ENCODE measurements at regions not wholly inside any gene's neighbourhood (a gene's known extent, or its start where the extent isn't known, plus 50 kb on each side); places are given as distances from the start of the nearest gene placed in this dataset.

DNA sequence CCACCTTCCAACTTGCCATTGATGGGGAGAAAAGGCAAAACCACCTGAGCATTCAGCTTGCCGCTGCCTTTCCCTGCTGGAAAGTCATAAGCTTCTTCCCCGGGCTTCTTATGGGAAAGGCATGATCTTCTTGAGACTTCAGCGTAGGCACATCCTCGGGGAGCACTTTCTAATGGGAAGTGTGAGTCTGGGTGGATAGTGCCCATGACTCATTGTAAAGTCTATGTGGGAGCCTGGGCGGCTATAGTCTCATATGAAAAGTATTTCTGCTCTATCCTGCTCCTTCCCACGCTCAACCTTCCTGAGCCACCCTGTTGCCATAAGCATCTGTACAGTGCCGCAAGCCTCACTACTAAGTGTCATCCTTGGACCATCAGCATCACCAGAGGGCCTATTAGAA, 309.9 kb upstream of the THBS1 start:
- no peak for DNase-seq
- no peaks in the 10 kb centered on the region for H3K9me3 ChIP-seq (ENCODE audit: control insufficient read depth, low read length)
- no peaks in the 10 kb centered on the region for H3K36me3 ChIP-seq (ENCODE audit: control insufficient read depth, insufficient read depth, low read length)
- H3K4me3 ChIP-seq (ENCODE audit: insufficient read depth, low read depth, low read length, poor library complexity, severe bottlenecking): no peak overlapping the region
- no peaks in the 10 kb centered on the region for H3K27me3 ChIP-seq (replicated peaks; ENCODE audit: control insufficient read depth, insufficient read depth, low read length, poor library complexity, severe bottlenecking)
- no peaks in the 10 kb centered on the region for H3K4me1 ChIP-seq (ENCODE audit: control insufficient read depth, insufficient read depth, low read length, poor library complexity, severe bottlenecking)
- H3K27ac ChIP-seq (ENCODE audit: insufficient read depth, low read length, poor library complexity, severe bottlenecking): no peak overlapping the region

DNA sequence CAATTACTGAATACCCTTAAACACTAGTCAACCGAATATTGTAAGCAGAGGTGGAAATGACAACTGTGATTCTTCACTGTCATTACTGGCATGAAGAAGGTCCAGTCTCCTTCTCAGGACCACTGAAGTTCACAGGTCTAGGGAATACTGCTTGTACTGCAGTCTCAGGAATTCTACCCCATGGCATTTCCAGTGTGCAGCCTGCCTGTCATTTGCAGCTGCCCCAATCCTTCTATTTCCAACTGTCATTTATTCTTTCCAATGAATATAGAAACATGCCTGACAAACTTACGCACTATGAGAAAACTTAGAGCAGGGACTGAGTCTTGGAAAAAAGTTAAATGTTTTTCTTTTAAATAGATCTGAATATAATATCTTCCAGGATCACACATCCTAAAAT, 308.0 kb upstream of the THBS1 start:
- Histone ChIP-seq H3K27me3 (replicated peaks; ENCODE audit: control insufficient read depth, insufficient read depth, low read length, poor library complexity, severe bottlenecking) (no peaks in the 10 kb centered on the region), H3K27ac (ENCODE audit: insufficient read depth, low read length, poor library complexity, severe bottlenecking) (no peak overlapping the region), H3K36me3 (ENCODE audit: control insufficient read depth, insufficient read depth, low read length) (no peaks in the 10 kb centered on the region), H3K9me3 (ENCODE audit: control insufficient read depth, low read length) (no peaks in the 10 kb centered on the region), H3K4me1 (ENCODE audit: control insufficient read depth, insufficient read depth, low read length, poor library complexity, severe bottlenecking) (no peaks in the 10 kb centered on the region), H3K4me3 (ENCODE audit: insufficient read depth, low read depth, low read length, poor library complexity, severe bottlenecking) (no peak overlapping the region)
- DNase-seq: no peak

DNA sequence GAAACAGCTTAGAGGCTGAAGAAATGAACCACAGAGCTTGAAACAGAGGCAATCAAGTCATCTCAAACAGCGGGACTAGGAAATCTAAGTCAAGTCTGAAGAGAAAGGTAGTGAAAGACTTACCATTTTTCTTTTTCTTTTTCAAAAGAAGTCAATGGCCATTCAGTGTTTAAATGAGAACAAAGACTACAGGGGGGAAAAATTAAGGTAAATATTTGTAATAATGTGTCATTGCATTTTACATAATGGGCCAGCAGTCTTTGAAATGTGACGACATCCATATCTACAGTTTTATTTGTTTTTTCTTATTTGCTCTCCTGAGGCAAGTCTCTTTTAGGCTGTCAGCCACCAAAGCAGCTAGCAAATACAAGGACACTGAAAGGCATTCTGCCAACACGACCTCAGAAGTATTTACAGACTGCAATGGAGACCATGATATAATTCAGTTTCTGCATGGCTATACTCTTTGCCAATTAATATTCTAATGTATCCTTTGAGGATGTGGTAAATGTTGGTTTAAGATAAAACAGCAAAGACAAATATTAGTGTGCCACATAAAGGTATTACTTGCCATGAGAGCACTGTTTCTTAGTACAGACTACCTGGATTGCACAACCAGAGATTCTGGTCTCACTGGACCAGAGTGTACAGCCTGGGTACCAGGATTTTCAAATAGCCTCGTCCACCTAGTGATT, 307.0 kb upstream of the THBS1 start:
- H3K4me3 ChIP-seq (ENCODE audit: insufficient read depth, low read depth, low read length, poor library complexity, severe bottlenecking): no peak overlapping the region
- H3K27ac ChIP-seq (ENCODE audit: insufficient read depth, low read length, poor library complexity, severe bottlenecking): no peak overlapping the region
- no peaks in the 10 kb centered on the region for H3K27me3 ChIP-seq (replicated peaks; ENCODE audit: control insufficient read depth, insufficient read depth, low read length, poor library complexity, severe bottlenecking)
- H3K9me3 ChIP-seq (ENCODE audit: control insufficient read depth, low read length): no peaks in the 10 kb centered on the region
- no peaks in the 10 kb centered on the region for H3K4me1 ChIP-seq (ENCODE audit: control insufficient read depth, insufficient read depth, low read length, poor library complexity, severe bottlenecking)
- no peak for DNase-seq
- H3K36me3 ChIP-seq (ENCODE audit: control insufficient read depth, insufficient read depth, low read length): no peaks in the 10 kb centered on the region

GRCh38 chr15:39275066-39275465, 305.8 kb upstream of the THBS1 start:
- Histone ChIP-seq H3K4me1 (ENCODE audit: control insufficient read depth, insufficient read depth, low read length, poor library complexity, severe bottlenecking) (no peaks in the 10 kb centered on the region), H3K36me3 (ENCODE audit: control insufficient read depth, insufficient read depth, low read length) (no peaks in the 10 kb centered on the region), H3K9me3 (ENCODE audit: control insufficient read depth, low read length) (no peaks in the 10 kb centered on the region), H3K27ac (ENCODE audit: insufficient read depth, low read length, poor library complexity, severe bottlenecking) (no peak overlapping the region), H3K27me3 (replicated peaks; ENCODE audit: control insufficient read depth, insufficient read depth, low read length, poor library complexity, severe bottlenecking) (no peaks in the 10 kb centered on the region), H3K4me3 (ENCODE audit: insufficient read depth, low read depth, low read length, poor library complexity, severe bottlenecking) (no peak overlapping the region)
- no peak for DNase-seq

GRCh38 chr15:39279311-39279710, 301.6 kb upstream of the THBS1 start:
- Histone ChIP-seq H3K4me3 (ENCODE audit: insufficient read depth, low read depth, low read length, poor library complexity, severe bottlenecking) (no peak overlapping the region), H3K36me3 (ENCODE audit: control insufficient read depth, insufficient read depth, low read length) (no peaks in the 10 kb centered on the region), H3K9me3 (ENCODE audit: control insufficient read depth, low read length) (no peaks in the 10 kb centered on the region), H3K27ac (ENCODE audit: insufficient read depth, low read length, poor library complexity, severe bottlenecking) (no peak overlapping the region), H3K4me1 (ENCODE audit: control insufficient read depth, insufficient read depth, low read length, poor library complexity, severe bottlenecking) (no peaks in the 10 kb centered on the region), H3K27me3 (replicated peaks; ENCODE audit: control insufficient read depth, insufficient read depth, low read length, poor library complexity, severe bottlenecking) (no peaks in the 10 kb centered on the region)
- no peak for DNase-seq

DNA sequence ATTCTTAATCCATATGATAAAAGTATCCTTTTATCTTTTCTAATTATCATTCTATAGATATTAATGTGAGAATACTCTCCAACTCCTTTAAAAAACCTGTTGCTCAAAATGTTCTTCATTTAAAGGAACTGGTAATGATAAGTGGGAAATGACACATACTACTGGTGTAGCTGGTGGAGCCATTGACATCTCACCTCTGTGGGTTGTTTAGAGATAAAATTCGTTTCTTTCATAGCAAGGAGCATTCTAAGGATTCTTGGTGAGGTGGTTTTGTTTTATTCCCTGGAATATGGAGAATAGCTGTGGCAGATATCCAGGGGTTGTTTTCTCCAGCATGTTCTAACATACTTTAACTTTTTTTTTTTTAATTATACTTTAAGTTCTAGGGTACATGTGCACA, 299.8 kb upstream of the THBS1 start:
- Histone ChIP-seq H3K27me3 (replicated peaks; ENCODE audit: control insufficient read depth, insufficient read depth, low read length, poor library complexity, severe bottlenecking) (no peaks in the 10 kb centered on the region), H3K27ac (ENCODE audit: insufficient read depth, low read length, poor library complexity, severe bottlenecking) (no peak overlapping the region), H3K36me3 (ENCODE audit: control insufficient read depth, insufficient read depth, low read length) (no peaks in the 10 kb centered on the region), H3K4me3 (ENCODE audit: insufficient read depth, low read depth, low read length, poor library complexity, severe bottlenecking) (no peak overlapping the region), H3K4me1 (ENCODE audit: control insufficient read depth, insufficient read depth, low read length, poor library complexity, severe bottlenecking) (no peaks in the 10 kb centered on the region), H3K9me3 (ENCODE audit: control insufficient read depth, low read length) (no peaks in the 10 kb centered on the region)
- no peak for DNase-seq

- H3K4me1 ChIP-seq (ENCODE audit: control insufficient read depth, insufficient read depth, low read length, poor library complexity, severe bottlenecking): no peaks in the 10 kb centered on the region
- no peak overlapping the region for H3K27ac ChIP-seq (ENCODE audit: insufficient read depth, low read length, poor library complexity, severe bottlenecking)
- H3K4me3 ChIP-seq (ENCODE audit: insufficient read depth, low read depth, low read length, poor library complexity, severe bottlenecking): no peak overlapping the region
- H3K36me3 ChIP-seq (ENCODE audit: control insufficient read depth, insufficient read depth, low read length): no peaks in the 10 kb centered on the region
- no peaks in the 10 kb centered on the region for H3K9me3 ChIP-seq (ENCODE audit: control insufficient read depth, low read length)
- peaks cover 10% of the 10 kb centered on the region for H3K27me3 ChIP-seq (replicated peaks; ENCODE audit: control insufficient read depth, insufficient read depth, low read length, poor library complexity, severe bottlenecking)
- DNase-seq: no peak
Observed at GRCh38 chr15:39282663-39283208, 298.1 kb upstream of the THBS1 start.

DNA sequence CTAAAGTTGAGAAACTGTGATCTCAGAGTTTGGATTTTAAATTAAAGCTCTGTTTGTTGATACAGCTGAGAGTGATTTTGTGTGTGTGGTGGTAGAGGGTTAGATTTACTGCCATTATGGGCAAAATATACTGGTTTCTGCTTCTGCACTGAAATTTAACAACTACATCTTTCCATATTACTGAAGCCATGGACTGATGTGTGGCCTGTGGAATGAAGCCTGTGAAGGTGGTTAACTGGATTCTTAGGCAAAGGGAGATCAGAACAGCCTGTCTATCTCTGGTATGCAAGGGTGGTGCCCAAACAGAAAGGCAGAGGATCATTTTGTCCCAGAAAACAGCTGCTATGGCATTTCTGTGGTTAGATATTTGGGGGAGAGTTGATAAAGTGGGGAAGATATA, 297.3 kb upstream of the THBS1 start:
- Histone ChIP-seq H3K9me3 (ENCODE audit: control insufficient read depth, low read length) (no peaks in the 10 kb centered on the region), H3K27me3 (replicated peaks; ENCODE audit: control insufficient read depth, insufficient read depth, low read length, poor library complexity, severe bottlenecking) (peaks cover 10% of the 10 kb centered on the region), H3K36me3 (ENCODE audit: control insufficient read depth, insufficient read depth, low read length) (no peaks in the 10 kb centered on the region), H3K4me1 (ENCODE audit: control insufficient read depth, insufficient read depth, low read length, poor library complexity, severe bottlenecking) (no peaks in the 10 kb centered on the region), H3K4me3 (ENCODE audit: insufficient read depth, low read depth, low read length, poor library complexity, severe bottlenecking) (no peak overlapping the region), H3K27ac (ENCODE audit: insufficient read depth, low read length, poor library complexity, severe bottlenecking) (no peak overlapping the region)
- no peak for DNase-seq

DNA sequence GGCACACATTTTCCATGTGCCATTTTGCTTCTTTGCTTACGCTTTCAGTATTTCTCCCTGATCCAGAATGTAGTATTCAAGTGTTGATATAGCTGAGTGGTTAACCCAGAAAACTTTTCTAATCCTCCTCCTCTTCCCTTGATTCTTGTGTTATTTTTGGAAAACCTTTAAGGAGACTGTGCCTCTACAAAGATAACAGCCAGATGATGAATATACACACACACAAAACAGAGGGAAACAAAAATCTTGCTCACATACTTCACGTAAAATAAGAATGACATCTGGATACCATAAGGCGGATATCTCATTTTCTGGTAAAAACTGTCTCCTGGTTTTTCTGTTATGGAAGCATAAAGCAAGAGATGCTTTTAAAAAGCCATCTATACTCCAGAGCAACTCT, 295.8 kb upstream of the THBS1 start:
- H3K4me1 ChIP-seq (ENCODE audit: control insufficient read depth, insufficient read depth, low read length, poor library complexity, severe bottlenecking): no peaks in the 10 kb centered on the region
- H3K4me3 ChIP-seq (ENCODE audit: insufficient read depth, low read depth, low read length, poor library complexity, severe bottlenecking): no peak overlapping the region
- H3K9me3 ChIP-seq (ENCODE audit: control insufficient read depth, low read length): no peaks in the 10 kb centered on the region
- H3K36me3 ChIP-seq (ENCODE audit: control insufficient read depth, insufficient read depth, low read length): no peaks in the 10 kb centered on the region
- no peak overlapping the region for H3K27ac ChIP-seq (ENCODE audit: insufficient read depth, low read length, poor library complexity, severe bottlenecking)
- H3K27me3 ChIP-seq (replicated peaks; ENCODE audit: control insufficient read depth, insufficient read depth, low read length, poor library complexity, severe bottlenecking): peaks cover 10% of the 10 kb centered on the region
- no peak for DNase-seq

GRCh38 chr15:39285663-39286062, 295.2 kb upstream of the THBS1 start:
- peaks cover 10% of the 10 kb centered on the region for H3K27me3 ChIP-seq (replicated peaks; ENCODE audit: control insufficient read depth, insufficient read depth, low read length, poor library complexity, severe bottlenecking)
- H3K4me1 ChIP-seq (ENCODE audit: control insufficient read depth, insufficient read depth, low read length, poor library complexity, severe bottlenecking): no peaks in the 10 kb centered on the region
- no peak for DNase-seq
- no peaks in the 10 kb centered on the region for H3K36me3 ChIP-seq (ENCODE audit: control insufficient read depth, insufficient read depth, low read length)
- no peaks in the 10 kb centered on the region for H3K9me3 ChIP-seq (ENCODE audit: control insufficient read depth, low read length)
- no peak overlapping the region for H3K27ac ChIP-seq (ENCODE audit: insufficient read depth, low read length, poor library complexity, severe bottlenecking)
- no peak overlapping the region for H3K4me3 ChIP-seq (ENCODE audit: insufficient read depth, low read depth, low read length, poor library complexity, severe bottlenecking)
